Lower leg skin (tissue), 3 donors: ENCODE measurements at regions not wholly inside any gene's neighbourhood (a gene's known extent, or its start where the extent isn't known, plus 50 kb on each side); places are given as distances from the start of the nearest gene placed in this dataset.

Source experiments
- POLR2A ChIP-seq, 2 donors: fragments of 450-650 bp; IDR thresholded peaks; one replicate each; pipeline ENCODE4 v1.6.1; 2016 to 2017; ENCODE audit warnings: antibody characterized with exemption in 2 of 2, mild to moderate bottlenecking in 1 of 2, moderate library complexity in 1 of 2
- TF ChIP-seq, protein P1 (sequence below), 3 donors: fragments of 450-650 bp; IDR thresholded peaks; one replicate each; pipeline ENCODE4 v1.5.1; 2016; ENCODE audit warnings: antibody characterized with exemption in 3 of 3, mild to moderate bottlenecking in 3 of 3, moderate library complexity in 2 of 3

DNA sequence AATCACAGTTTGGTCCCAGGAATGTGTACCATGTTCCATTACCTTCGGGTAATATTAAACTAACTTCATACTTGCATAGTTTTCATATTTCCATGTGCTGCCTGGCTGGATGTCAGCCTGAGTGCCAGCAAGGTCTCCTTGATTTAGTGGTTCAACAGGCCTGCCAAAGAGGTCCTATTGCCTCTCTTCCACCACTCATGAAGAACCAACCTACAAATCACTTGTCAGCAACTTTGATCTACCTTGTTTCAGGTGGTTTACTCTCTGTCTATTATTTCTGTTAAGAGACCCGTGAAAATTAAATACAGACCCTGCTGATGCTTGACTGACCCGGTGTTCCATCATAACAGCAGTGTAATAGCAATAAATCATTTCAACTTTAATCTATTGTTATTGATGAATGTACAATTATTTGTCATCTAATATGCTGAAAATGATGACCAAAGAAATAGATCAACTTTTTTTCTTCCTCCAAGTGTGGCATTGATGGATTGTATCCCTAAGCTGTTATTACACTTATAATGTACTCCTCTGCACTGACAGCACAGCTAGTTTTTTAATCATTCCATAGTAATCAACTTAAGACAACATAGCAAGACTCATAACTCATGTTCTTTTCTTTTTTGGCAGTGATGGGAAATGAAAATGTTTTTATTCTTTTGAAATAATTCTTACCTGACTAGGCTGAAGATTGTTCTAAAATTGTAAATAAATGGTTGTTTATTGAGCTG is 1220.2 kb upstream of the ACVR2A start:
- no peak for TF ChIP-seq POLR2A (IDR thresholded peaks at IDR 0.05)
- TF ChIP-seq, protein P1, sequence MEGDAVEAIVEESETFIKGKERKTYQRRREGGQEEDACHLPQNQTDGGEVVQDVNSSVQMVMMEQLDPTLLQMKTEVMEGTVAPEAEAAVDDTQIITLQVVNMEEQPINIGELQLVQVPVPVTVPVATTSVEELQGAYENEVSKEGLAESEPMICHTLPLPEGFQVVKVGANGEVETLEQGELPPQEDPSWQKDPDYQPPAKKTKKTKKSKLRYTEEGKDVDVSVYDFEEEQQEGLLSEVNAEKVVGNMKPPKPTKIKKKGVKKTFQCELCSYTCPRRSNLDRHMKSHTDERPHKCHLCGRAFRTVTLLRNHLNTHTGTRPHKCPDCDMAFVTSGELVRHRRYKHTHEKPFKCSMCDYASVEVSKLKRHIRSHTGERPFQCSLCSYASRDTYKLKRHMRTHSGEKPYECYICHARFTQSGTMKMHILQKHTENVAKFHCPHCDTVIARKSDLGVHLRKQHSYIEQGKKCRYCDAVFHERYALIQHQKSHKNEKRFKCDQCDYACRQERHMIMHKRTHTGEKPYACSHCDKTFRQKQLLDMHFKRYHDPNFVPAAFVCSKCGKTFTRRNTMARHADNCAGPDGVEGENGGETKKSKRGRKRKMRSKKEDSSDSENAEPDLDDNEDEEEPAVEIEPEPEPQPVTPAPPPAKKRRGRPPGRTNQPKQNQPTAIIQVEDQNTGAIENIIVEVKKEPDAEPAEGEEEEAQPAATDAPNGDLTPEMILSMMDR (IDR thresholded peaks at IDR 0.05), result no peak
